K562 (cell line): ENCODE measurements at regions not wholly inside any gene's neighbourhood (a gene's known extent, or its start where the extent isn't known, plus 50 kb on each side); places are given as distances from the start of the nearest gene placed in this dataset.

Experiments used
- ATAC-seq: fragments of 200-7000 bp; cut with Tn5 transposase; 3 replicates; pipeline ENCODE4 v1.9.1; 2020; ENCODE audit warnings: moderate library complexity
- BruUV-seq: library from RNA; stranded (reverse); fragments of 400-500 nt; replicated peaks from 2 replicates; lab custom pipeline; 2021; lab: Mats Ljungman, UMichigan
- CTCF ChIA-PET: fragments of 300-600 bp; formaldehyde crosslinking; extraction: SDS; loops from one replicate; lab custom pipeline; 2021; ENCODE audit warnings: low intra/inter-chr PET ratio; lab: Yijun Ruan, JAX
- POLR2A ChIA-PET: fragments of 300-600, 350-650 bp; sonication (Branson Sonifier 250); formaldehyde crosslinking; extraction: SDS; loops from one replicate; lab custom pipeline; 2021; ENCODE audit warnings: antibody characterized with exemption, inconsistent platforms; lab: Yijun Ruan, JAX
- DNase-seq, 4 experiments: peaks; one replicate each; pipeline versions ENCODE4 v3.0.0 to v3.0.0-alpha.2; 2011 to 2018; ENCODE audit warnings: low spot score in 3 of 4, mixed read lengths in 3 of 4; ENCODE audit errors: extremely low read depth in 1 of 4
- FAIRE-seq: peaks from 2 replicates; lab custom pipeline; 2011; peaks lifted over from hg19 to GRCh38; lab: Jason Lieb, UNC
- H2AFZ ChIP-seq: 2 replicates; pipeline ENCODE4 v1.6.0; 2011; ENCODE audit warnings: low read depth, low read length, control low read depth, inconsistent platforms
- H3K27ac ChIP-seq: fragments of 200-600 bp; 3 replicates; pipeline ENCODE4 v1.8.0; 2011; ENCODE audit warnings: low read depth, mild to moderate bottlenecking, control low read depth, inconsistent platforms, low read length, moderate library complexity, mixed read lengths; ENCODE audit errors: extremely low read depth
- H3K27me3 ChIP-seq, 2 experiments: fragments of 300-600 bp in 1 of 2; 2 replicates in 1 of 2; 3 replicates in 1 of 2; pipeline versions ENCODE4 v1.6.0 to v1.8.0; 2011; ENCODE audit warnings: inconsistent platforms in 2 of 2, low read length in 2 of 2, mild to moderate bottlenecking in 1 of 2, mixed read lengths in 1 of 2, moderate library complexity in 1 of 2; ENCODE audit not compliant: control insufficient read depth in 2 of 2, insufficient read depth in 2 of 2
- H3K36me3 ChIP-seq: fragments of 300-600 bp; 3 replicates; pipeline ENCODE4 v1.8.0; 2011; ENCODE audit warnings: mild to moderate bottlenecking, low read length, inconsistent platforms; ENCODE audit not compliant: control insufficient read depth, insufficient read depth
- H3K4me1 ChIP-seq, 2 experiments: fragments of 200-600 bp in 1 of 2; replicated peaks in 1 of 2; 2 replicates in 1 of 2; 3 replicates in 1 of 2; pipeline versions ENCODE4 v1.5.1 to v1.8.0; 2011; ENCODE audit warnings: inconsistent platforms in 2 of 2, low read length in 2 of 2, mild to moderate bottlenecking in 1 of 2, mixed read lengths in 1 of 2, moderate library complexity in 1 of 2; ENCODE audit not compliant: control insufficient read depth in 2 of 2, insufficient read depth in 2 of 2
- H3K4me2 ChIP-seq: 2 replicates; pipeline ENCODE4 v1.6.1; 2011; ENCODE audit warnings: low read length, control low read depth, inconsistent platforms, mixed read lengths; ENCODE audit not compliant: insufficient read depth
- H3K4me3 ChIP-seq: fragments of 200-600 bp; sonication (generic), shearing (Covaris generic); 2 replicates; pipeline ENCODE4 v1.5.1; 2016; ENCODE audit warnings: control low read depth, inconsistent platforms
- H3K79me2 ChIP-seq: fragments of 200-600 bp; 3 replicates; pipeline ENCODE4 v1.8.0; 2011; ENCODE audit warnings: low read length, inconsistent platforms; ENCODE audit not compliant: control insufficient read depth, insufficient read depth
- H3K9ac ChIP-seq, 2 experiments: 2 replicates each; pipeline versions ENCODE4 v1.6.0 to v1.6.1; 2011; ENCODE audit warnings: low read depth in 2 of 2, low read length in 2 of 2, control low read depth in 1 of 2, inconsistent platforms in 1 of 2, mild to moderate bottlenecking in 1 of 2, mixed read lengths in 1 of 2; ENCODE audit not compliant: insufficient read depth in 1 of 2
- H3K9me1 ChIP-seq: one replicate; pipeline ENCODE4 v1.6.0; 2011; ENCODE audit warnings: inconsistent platforms, mild to moderate bottlenecking, low read length, moderate library complexity; ENCODE audit not compliant: control insufficient read depth, insufficient read depth
- H3K9me3 ChIP-seq: replicated peaks from 2 replicates; pipeline ENCODE4 v1.5.1; 2011; ENCODE audit warnings: low read depth, low read length, inconsistent platforms; ENCODE audit not compliant: control insufficient read depth, insufficient read depth
- H4K20me1 ChIP-seq: replicated peaks from 2 replicates; pipeline ENCODE4 v1.6.1; 2011; ENCODE audit warnings: low read length, inconsistent platforms, mixed read lengths; ENCODE audit not compliant: control insufficient read depth, insufficient read depth
- CBFA2T3 ChIP-seq: fragments of 450-650 bp; IDR thresholded peaks from 2 replicates; pipeline ENCODE4 v1.6.1; 2017
- PHB2 ChIP-seq: fragments of 450-650 bp; IDR thresholded peaks from 2 replicates; pipeline ENCODE4 v1.6.1; 2017; ENCODE audit warnings: low read depth
- ZFP36 ChIP-seq: fragments of 150-350 bp; IDR thresholded peaks from 2 replicates; pipeline ENCODE4 v1.6.1; 2018; ENCODE audit warnings: low read length, low read depth; ENCODE audit not compliant: partially characterized antibody
- ZNF583 ChIP-seq: fragments of 250-450 bp; sonication (Bioruptor Pico); IDR thresholded peaks from 2 replicates; pipeline ENCODE4 v1.4.0; 2020
- ZNF584 ChIP-seq: fragments of 200-800 bp; sonication (Bioruptor generic); IDR thresholded peaks from 2 replicates; pipeline ENCODE4 v1.6.1; 2016; ENCODE audit warnings: low read depth, mild to moderate bottlenecking, missing genetic modification characterization, missing compliant biosample characterization
- WGBS: fragments of 100-300 bp; shearing (Covaris generic); methylation state at CpG from one replicate; pipeline ENCODE4 v1.1.6; 2016; ENCODE audit warnings: low coverage, mixed read lengths; ENCODE audit not compliant: insufficient coverage; ENCODE audit errors: missing lambda C conversion rate; 5-methylcytosine and 5-hydroxymethylcytosine counted together
- in situ Hi-C: fragments of 300-500 bp; cut with MboI; formaldehyde crosslinking; loops from 4 replicates; pipeline ENCODE4 v1.15.0; 2018; ENCODE audit warnings: inconsistent platforms, mixed read lengths
- intact Hi-C: fragments of 100-400 bp; cut with micrococcal nuclease; formaldehyde crosslinking; loops from 2 replicates; pipeline ENCODE4 v1.14.2; 2022
- TF ChIP-seq, protein P1 (sequence below): fragments of 250-450 bp; sonication (Bioruptor Pico); IDR thresholded peaks from 2 replicates; pipeline ENCODE4 v1.8.0; 2021; ENCODE audit warnings: mild to moderate bottlenecking, moderate library complexity

DNA sequence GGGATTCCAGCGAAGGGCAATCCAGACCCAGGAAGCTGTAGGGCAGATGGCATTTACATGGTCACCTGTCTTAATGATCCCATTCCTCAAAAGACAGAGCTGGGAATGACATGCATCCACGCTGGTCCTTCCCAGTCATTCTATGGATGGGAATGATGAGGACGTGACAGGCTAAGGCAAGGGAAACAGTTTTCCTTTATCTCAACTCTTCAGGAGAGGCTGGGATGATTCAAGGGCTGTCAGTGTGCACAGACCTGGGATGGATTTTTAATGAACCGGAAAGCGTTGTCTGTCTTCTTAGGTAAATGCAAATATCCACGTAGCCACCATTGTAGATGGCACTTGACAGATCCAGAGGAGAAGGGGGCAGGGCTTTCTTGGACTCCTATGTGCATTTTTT lies 483.2 kb upstream of the EEF2KMT start:
- Histone ChIP-seq H3K4me3 (no peak overlapping the region), H3K27ac (no peak overlapping the region), H3K9me1 (no peaks in the 10 kb centered on the region), H4K20me1 (peaks cover 3% of the 10 kb centered on the region; the same call in 1 of the 2 replicates), H3K79me2 (no peaks in the 10 kb centered on the region), H3K9me3 (no peaks in the 10 kb centered on the region), H3K4me2 (no peak overlapping the region), H3K27me3 (peaks cover 0 to 2% of the 10 kb centered on the region in 2 experiments; a peak in 2 of 5 replicates), H3K36me3 (no peaks in the 10 kb centered on the region), H2AFZ (no peak overlapping the region), H3K9ac (no peak overlapping the region), H3K4me1 (no peaks in the 10 kb centered on the region)
- BruUV-seq = no TSS peak
- intact Hi-C loops = no loop called here
- no peak for ATAC-seq
- ChIA-PET CTCF (no interaction called here), POLR2A (interaction anchor here (0.5 kb wide), 1 partner anchor 19 kb away, joined by 5 read pairs; no protein-coding TSS in a partner anchor)
- no peak for FAIRE-seq
- in situ Hi-C loops = no loop called here
- WGBS = 3% methylated on average over 6 of the region's 6 CpGs
- TF ChIP-seq ZNF583 (CRISPR knock-in tag) (no peak), ZNF584 (CRISPR knock-in tag) (no peak), CBFA2T3 (no peak), ZFP36 (no peak), PHB2 (no peak)
- TF ChIP-seq, protein P1, sequence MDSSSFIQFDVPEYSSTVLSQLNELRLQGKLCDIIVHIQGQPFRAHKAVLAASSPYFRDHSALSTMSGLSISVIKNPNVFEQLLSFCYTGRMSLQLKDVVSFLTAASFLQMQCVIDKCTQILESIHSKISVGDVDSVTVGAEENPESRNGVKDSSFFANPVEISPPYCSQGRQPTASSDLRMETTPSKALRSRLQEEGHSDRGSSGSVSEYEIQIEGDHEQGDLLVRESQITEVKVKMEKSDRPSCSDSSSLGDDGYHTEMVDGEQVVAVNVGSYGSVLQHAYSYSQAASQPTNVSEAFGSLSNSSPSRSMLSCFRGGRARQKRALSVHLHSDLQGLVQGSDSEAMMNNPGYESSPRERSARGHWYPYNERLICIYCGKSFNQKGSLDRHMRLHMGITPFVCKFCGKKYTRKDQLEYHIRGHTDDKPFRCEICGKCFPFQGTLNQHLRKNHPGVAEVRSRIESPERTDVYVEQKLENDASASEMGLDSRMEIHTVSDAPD = no peak
- DNase-seq = no peak
